HG02885 (cell line): ENCODE measurements at regions not wholly inside any gene's neighbourhood (a gene's known extent, or its start where the extent isn't known, plus 50 kb on each side); places are given as distances from the start of the nearest gene placed in this dataset.

Source experiments
- ATAC-seq: cut with Tn5 transposase; IDR thresholded peaks from one replicate; pipeline ENCODE4 v1.9.1; 2021; ENCODE audit warnings: mild to moderate bottlenecking; ENCODE audit not compliant: unreplicated experiment, poor library complexity

DNA sequence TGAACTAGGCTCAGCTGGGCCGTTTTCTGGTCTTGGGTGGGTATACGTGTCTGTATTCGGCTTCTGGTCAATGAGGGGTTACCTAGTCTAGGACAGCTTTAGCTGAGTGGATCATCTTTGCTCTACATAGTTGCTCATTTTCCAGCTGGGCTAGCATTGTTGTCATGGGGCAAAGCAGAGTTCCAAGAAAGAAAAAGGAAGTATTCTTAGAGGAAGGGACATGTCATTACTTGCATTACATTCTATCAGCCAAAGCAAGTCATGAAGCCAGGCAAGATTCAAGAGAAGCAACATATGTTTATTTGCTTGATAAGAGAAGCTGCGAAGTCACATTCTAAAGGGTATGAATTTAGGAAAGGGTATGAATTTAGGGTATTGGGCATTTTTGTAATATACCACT is 396.5 kb downstream of the ZNF608 start:
- no peak for ATAC-seq

DNA sequence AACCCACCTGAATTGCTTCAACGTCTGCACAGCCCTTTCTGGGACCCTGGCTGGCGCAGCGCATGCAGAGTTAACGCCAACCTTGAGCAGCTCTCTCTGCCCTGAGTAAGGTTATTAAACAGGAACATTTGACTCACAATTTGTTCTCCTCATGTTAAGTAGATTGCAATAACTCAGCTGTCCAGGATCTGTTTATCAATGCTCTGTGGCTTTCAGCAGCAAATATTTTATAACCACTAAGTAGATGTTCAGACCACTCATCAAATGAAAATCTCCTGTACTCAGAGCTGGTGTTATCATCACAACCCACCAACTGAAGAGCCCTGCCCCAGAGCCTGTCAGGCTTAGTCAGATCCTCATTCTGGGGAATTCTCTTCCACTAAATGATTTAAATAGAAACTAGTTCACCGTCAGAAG is 403.0 kb downstream of the ZNF608 start:
- ATAC-seq: no peak

DNA sequence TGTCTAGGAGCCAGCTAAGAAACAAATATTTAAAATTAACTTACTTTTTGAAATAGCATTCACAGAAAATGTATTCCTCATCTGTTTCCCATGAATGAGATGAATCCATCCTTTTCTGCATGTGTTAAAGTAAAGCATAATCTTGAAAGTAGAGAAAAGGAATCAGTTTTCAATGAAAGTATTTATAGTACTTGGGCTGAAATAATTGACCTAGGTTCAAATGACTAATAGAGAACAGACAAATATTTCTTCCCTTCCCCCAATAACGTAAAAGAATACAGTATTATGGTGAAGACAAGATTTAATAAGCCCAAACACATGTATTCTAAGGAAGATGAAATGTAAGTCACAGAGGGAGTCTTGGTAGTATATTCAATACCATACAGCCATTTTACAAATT is 403.5 kb downstream of the ZNF608 start:
- ATAC-seq: no peak

- no peak for ATAC-seq
These were observed 403.9 kb downstream of the ZNF608 start for GRCh38 chr5:124342584-124342983.

GRCh38 chr5:124342027-124342471 is 404.4 kb downstream of the ZNF608 start:
- ATAC-seq: no peak

GRCh38 chr5:124341066-124341858 is 405.2 kb downstream of the ZNF608 start:
- ATAC-seq: no peak

DNA sequence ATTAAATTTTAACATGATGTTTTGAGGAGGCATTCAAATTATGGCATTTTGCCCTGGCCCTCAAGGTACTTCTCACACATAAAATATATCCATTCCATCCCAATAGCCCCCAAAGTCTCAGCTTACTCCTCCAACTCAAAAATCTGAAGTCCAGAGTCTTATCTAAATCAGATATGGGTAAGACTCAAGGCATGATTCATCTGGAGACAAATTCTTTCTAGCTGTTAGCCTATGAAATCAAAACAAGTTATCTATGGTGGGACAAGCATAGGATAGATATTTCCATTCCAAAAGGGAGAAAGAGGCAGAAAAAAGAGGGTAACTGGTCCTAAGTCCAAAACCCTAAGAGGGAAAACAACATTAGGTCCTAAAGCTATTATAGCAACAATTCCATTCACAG is 408.4 kb downstream of the ZNF608 start:
- ATAC-seq: no peak

DNA sequence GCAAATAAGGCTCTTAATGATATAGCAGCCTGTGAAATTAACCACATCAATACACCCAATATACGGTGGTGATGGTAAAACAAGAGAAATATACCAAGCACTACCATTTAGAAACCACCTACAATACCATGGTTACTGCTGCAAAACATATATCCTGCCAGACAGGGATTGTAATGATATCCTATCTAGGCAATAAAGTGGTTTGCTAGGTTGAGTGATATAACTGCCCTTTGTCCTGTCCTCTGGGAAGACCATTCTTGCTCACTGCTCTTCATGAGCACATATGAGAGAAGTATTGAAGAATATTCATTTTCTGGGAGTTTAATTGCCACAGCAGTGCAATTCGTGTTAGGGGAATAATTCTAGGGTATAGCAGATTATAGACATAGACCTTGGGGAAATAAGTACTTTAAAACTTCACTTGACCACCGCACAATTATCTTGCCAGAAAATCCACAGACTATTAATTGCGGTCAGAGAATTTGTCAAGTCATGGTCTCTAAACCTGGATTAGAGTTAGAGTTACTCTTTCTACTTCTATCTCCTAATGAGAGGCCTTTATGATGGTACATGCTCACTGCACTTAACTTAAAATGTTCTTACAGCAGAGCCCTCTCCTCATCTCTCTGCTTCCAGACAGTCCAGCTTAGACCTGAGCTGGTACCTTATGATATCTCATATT is 413.0 kb downstream of the ZNF608 start:
- ATAC-seq: no peak

DNA sequence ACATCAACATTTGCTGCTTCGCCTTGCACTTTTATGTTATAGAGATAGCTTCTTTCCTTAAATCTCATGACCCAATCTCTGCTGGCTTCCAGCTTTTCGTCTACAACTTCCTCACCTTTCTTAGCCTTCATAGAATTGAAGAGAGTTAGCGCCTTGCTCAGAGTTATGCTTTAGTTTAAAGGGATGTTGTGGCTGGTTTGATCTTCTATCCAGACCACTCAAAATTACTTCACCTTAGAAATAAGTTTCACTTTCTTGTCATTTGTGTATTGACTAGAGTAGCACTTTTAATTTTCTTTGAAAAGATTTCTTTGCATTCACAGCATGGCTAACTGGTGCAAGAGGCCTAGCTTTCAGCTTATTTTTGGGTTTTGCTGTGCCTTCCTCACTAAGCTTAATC is 414.2 kb downstream of the ZNF608 start:
- no peak for ATAC-seq

DNA sequence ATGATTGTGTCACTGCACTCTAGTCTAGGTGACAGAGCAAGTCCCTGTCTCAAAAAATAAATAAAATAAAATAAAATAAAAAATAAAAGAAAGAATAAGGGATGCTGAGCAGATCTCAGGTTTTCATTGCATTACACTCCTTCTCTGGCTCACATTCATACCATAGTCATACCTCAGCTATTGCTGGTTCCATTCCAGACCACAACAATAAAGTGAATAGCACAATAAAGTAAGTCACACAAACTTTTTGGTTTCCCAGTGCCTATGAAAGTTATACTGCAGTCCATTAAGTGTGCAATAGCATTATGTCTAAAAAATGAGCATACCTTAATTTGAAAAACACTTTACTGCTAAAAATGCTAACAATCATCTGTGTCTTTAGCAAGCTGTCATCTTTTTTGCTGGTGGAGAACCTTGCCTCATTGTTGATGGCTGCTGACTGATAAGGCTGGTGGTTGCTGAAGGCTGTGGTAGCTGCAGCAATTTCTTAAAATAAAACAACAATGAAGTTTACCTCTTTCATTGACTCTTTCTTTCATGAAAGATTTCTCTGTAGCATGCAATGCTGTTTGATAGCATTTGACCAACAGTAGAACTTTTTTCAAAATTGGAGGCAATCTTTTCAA is 415.7 kb downstream of the ZNF608 start:
- no peak for ATAC-seq

- no peak for ATAC-seq
These were observed 418.2 kb downstream of the ZNF608 start for GRCh38 chr5:124328201-124328600.

DNA sequence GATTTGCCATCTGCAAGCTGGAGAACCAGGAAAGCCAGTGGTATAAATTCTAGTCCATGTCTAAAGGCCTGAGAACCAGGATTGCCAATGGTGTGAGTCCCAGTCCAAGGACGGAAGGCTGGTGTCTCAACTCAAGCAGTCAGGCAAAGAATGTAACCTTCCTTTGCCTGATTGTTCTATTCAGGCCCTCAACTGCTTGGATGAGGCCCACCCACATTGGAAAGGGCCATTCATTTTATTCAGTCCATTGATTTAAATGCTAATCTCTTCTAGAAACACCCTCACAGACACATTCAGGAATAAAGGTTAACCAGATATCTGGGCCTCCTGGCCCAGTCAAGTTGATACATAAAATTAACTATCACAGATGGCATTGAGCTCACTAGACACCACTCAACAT is 427.8 kb downstream of the ZNF608 start:
- ATAC-seq: no peak

GRCh38 chr5:124317451-124317850 is 429.0 kb downstream of the ZNF608 start:
- no peak for ATAC-seq

GRCh38 chr5:124315741-124316415 is 430.6 kb downstream of the ZNF608 start:
- ATAC-seq: no peak

DNA sequence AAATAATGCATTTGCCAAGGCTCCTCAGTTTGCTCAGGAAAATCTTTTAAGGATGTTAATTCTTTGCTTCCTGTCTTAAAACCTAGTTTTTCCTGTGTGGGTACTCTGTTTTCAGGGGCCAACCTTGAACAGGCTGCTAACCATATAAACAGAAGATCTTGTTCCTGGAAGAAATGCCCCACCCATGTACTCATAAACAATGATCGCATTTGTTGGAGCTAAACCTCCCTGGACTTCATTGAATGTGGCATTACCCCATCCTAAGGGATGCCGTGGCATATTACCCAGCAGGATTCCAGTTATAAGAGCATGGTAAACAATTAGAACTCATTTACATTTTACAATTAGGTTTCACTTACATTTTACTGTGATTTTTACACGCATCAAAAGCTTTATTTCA is 436.0 kb downstream of the ZNF608 start:
- no peak for ATAC-seq

GRCh38 chr5:124309241-124309980 is 437.0 kb downstream of the ZNF608 start:
- ATAC-seq: no peak

DNA sequence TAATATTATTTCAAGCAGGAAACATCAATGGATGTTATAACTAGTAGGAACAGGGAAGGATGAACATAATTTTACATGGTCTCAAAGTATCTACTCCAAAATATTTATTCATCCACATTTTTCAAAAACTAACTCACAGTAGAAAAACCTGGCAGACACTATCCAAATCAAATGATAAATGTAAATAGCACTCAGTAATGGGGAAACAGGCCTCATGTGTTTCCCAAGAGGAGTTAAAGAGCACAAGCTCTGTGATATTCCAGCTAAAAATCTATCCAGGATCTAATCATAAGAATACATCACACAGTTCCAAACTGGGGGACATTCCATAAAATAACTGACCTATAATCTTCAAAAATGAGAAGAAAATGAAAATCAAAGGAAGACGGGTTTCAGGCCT is 443.1 kb downstream of the ZNF608 start:
- no peak for ATAC-seq

GRCh38 chr5:124302533-124302932 is 443.9 kb downstream of the ZNF608 start:
- ATAC-seq: no peak

DNA sequence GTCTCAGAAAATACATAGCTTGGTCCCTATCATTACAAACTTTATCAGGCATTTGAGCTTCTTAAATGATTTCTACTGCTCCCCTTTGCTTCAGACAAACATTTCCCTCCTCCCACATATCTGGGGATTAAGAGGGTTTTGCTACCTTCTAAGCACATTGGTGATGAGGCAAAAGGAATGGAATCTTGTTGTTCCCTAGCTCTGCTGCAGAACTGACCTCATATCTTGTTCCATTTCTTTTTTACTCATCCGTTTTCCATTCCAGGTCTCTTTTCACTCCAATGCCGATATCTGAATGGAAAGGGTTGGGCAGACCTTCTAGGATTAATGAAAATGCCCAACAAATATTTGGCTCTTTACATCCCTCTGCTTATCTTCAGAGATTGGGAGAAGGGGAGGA is 444.6 kb downstream of the ZNF608 start:
- ATAC-seq: no peak
